HepG2 (cell line): ENCODE measurements at regions not wholly inside any gene's neighbourhood (a gene's known extent, or its start where the extent isn't known, plus 50 kb on each side); places are given as distances from the start of the nearest gene placed in this dataset.

Source experiments
- ATAC-seq: fragments of 200-7000 bp; cut with Tn5 transposase; 3 replicates; pipeline ENCODE4 v1.9.1; 2020; ENCODE audit warnings: mild to moderate bottlenecking, moderate library complexity
- BruUV-seq: library from RNA; stranded (reverse); fragments of 400-500 nt; replicated peaks from 2 replicates; lab custom pipeline; 2021; lab: Mats Ljungman, UMichigan
- CTCF ChIA-PET: fragments of 300-600 bp; formaldehyde crosslinking; extraction: SDS; loops from one replicate; lab custom pipeline; 2021; ENCODE audit warnings: low total read pairs, inconsistent platforms, low intra/inter-chr PET ratio; lab: Yijun Ruan, JAX
- POLR2A ChIA-PET: fragments of 350-600 bp; sonication (Branson Sonifier 250); formaldehyde crosslinking; loops from one replicate; lab custom pipeline; 2020; ENCODE audit warnings: antibody characterized with exemption, inconsistent platforms; lab: Yijun Ruan, JAX
- DNase-seq: peaks from one replicate; pipeline ENCODE4 v3.0.0-alpha.2; 2015; ENCODE audit warnings: low spot score
- FAIRE-seq: peaks from 3 replicates; lab custom pipeline; 2011; peaks lifted over from hg19 to GRCh38; lab: Jason Lieb, UNC
- H2AFZ ChIP-seq: one replicate; pipeline ENCODE4 v1.6.1; 2011; ENCODE audit warnings: low read length, inconsistent platforms
- H3K27ac ChIP-seq: fragments of 300-600 bp; 3 replicates; pipeline ENCODE4 v1.8.0; 2011; ENCODE audit warnings: mixed run types, mild to moderate bottlenecking, mixed read lengths, low read length, inconsistent platforms; ENCODE audit not compliant: insufficient read depth; ENCODE audit errors: extremely low read length
- H3K27me3 ChIP-seq, 2 experiments: fragments of 200-600 bp in 1 of 2; 2 replicates in 1 of 2; 3 replicates in 1 of 2; pipeline versions ENCODE4 v1.6.0 to v1.8.0; 2011; ENCODE audit warnings: low read length in 2 of 2, mild to moderate bottlenecking in 2 of 2, moderate library complexity in 2 of 2, inconsistent platforms in 1 of 2; ENCODE audit not compliant: insufficient read depth in 2 of 2, control insufficient read depth in 1 of 2
- H3K36me3 ChIP-seq, 2 experiments: fragments of 200-600 bp in 1 of 2; replicated peaks in 1 of 2; 2 replicates in 1 of 2; 3 replicates in 1 of 2; pipeline versions ENCODE4 v1.5.1 to v1.8.0; 2011; ENCODE audit warnings: low read length in 2 of 2, inconsistent platforms in 1 of 2; ENCODE audit not compliant: insufficient read depth in 2 of 2, control insufficient read depth in 1 of 2
- H3K4me1 ChIP-seq: 2 replicates; pipeline ENCODE4 v1.5.1; 2012; ENCODE audit warnings: low read length, inconsistent platforms; ENCODE audit not compliant: insufficient read depth
- H3K4me2 ChIP-seq: 2 replicates; pipeline ENCODE4 v1.6.0; 2011; ENCODE audit warnings: low read depth, low read length, inconsistent platforms
- H3K4me3 ChIP-seq, 3 experiments: fragments of 200-600 bp in 1 of 3; sonication (generic), shearing (Covaris generic) in 1 of 3; replicated peaks in 1 of 3; 2 replicates each; pipeline ENCODE4 v1.5.1; 2011 to 2016; ENCODE audit warnings: low read length in 3 of 3, inconsistent platforms in 2 of 3, low read depth in 2 of 3, mild to moderate bottlenecking in 2 of 3, control low read depth in 1 of 3, mixed read lengths in 1 of 3; ENCODE audit not compliant: insufficient read depth in 1 of 3
- H3K79me2 ChIP-seq: one replicate; pipeline ENCODE4 v1.6.1; 2011; ENCODE audit warnings: low read length, inconsistent platforms; ENCODE audit not compliant: insufficient read depth
- H3K9ac ChIP-seq: 2 replicates; pipeline ENCODE4 v1.6.0; 2011; ENCODE audit warnings: mild to moderate bottlenecking, low read depth, low read length, inconsistent platforms; ENCODE audit not compliant: insufficient read depth
- H3K9me3 ChIP-seq: 2 replicates; pipeline ENCODE4 v1.5.1; 2012; ENCODE audit warnings: mild to moderate bottlenecking, low read length
- H4K20me1 ChIP-seq: 2 replicates; pipeline ENCODE4 v1.6.0; 2011; ENCODE audit warnings: inconsistent platforms, mild to moderate bottlenecking, low read length, moderate library complexity; ENCODE audit not compliant: insufficient read depth
- ARNT2 ChIP-seq: sonication (generic); formaldehyde crosslinking; IDR thresholded peaks from 2 replicates; pipeline ENCODE4 v1.8.0; 2022; ENCODE audit warnings: mild to moderate bottlenecking, low read depth, missing genetic modification reagents, moderate library complexity
- CREB1 ChIP-seq, 2 experiments: fragments of 450-650 bp in 1 of 2; IDR thresholded peaks; 2 replicates each; pipeline ENCODE4 v1.6.1; 2016 to 2017; ENCODE audit warnings: control low read depth in 1 of 2, mild to moderate bottlenecking in 1 of 2, missing compliant biosample characterization in 1 of 2, missing genetic modification characterization in 1 of 2
- ETV6 ChIP-seq: sonication (generic); formaldehyde crosslinking; conservative IDR thresholded peaks from 2 replicates; pipeline ENCODE4 v1.4.0; 2020; ENCODE audit warnings: missing genetic modification reagents
- HOXA7 ChIP-seq: sonication (generic); formaldehyde crosslinking; IDR thresholded peaks from 2 replicates; pipeline ENCODE4 v1.8.1; 2022; ENCODE audit warnings: mild to moderate bottlenecking, missing genetic modification reagents, moderate library complexity
- MYC ChIP-seq: sonication (generic); formaldehyde crosslinking; IDR thresholded peaks from 2 replicates; pipeline ENCODE4 v1.9.0; 2021; ENCODE audit warnings: missing genetic modification reagents, borderline replicate concordance
- NPAS2 ChIP-seq: sonication (generic); formaldehyde crosslinking; IDR thresholded peaks from 2 replicates; pipeline ENCODE4 v1.8.0; 2022; ENCODE audit warnings: mild to moderate bottlenecking, missing genetic modification reagents, borderline replicate concordance
- RBM39 ChIP-seq: fragments of 200-400 bp; formaldehyde crosslinking; IDR thresholded peaks from one replicate; pipeline ENCODE4 v1.6.1; 2018; ENCODE audit warnings: antibody characterized with exemption, mild to moderate bottlenecking, low read depth, low read length; ENCODE audit not compliant: poor library complexity, severe bottlenecking
- TARDBP ChIP-seq: sonication (generic); formaldehyde crosslinking; IDR thresholded peaks from 2 replicates; pipeline ENCODE4 v1.8.0; 2022; ENCODE audit warnings: mild to moderate bottlenecking, missing genetic modification reagents
- ZNF12 ChIP-seq: sonication (generic); formaldehyde crosslinking; IDR thresholded peaks from 2 replicates; pipeline ENCODE4 v1.5.0; 2020; ENCODE audit warnings: missing genetic modification reagents
- ZNF136 ChIP-seq: sonication (generic); formaldehyde crosslinking; IDR thresholded peaks from 2 replicates; pipeline ENCODE4 v1.8.1; 2022; ENCODE audit warnings: low read depth, mild to moderate bottlenecking, moderate library complexity, missing genetic modification reagents
- ZNF512B ChIP-seq: sonication (generic); formaldehyde crosslinking; IDR thresholded peaks from 2 replicates; pipeline ENCODE4 v1.5.1; 2020; ENCODE audit warnings: missing genetic modification reagents, mild to moderate bottlenecking, borderline replicate concordance
- ZNF563 ChIP-seq: sonication (generic); formaldehyde crosslinking; IDR thresholded peaks from 2 replicates; pipeline ENCODE4 v1.8.0; 2022; ENCODE audit warnings: mild to moderate bottlenecking, moderate library complexity, missing genetic modification reagents
- ZNF816 ChIP-seq: sonication (generic); formaldehyde crosslinking; IDR thresholded peaks from 2 replicates; pipeline ENCODE4 v1.8.0; 2022; ENCODE audit warnings: missing genetic modification reagents, mild to moderate bottlenecking, borderline replicate concordance
- ZSCAN29 ChIP-seq: sonication (generic); formaldehyde crosslinking; conservative IDR thresholded peaks from 2 replicates; pipeline ENCODE4 v1.4.0; 2020; ENCODE audit warnings: mild to moderate bottlenecking, missing genetic modification reagents
- WGBS: methylation state at CpG from one replicate; pipeline ENCODE4 v1.1.6; 2017; ENCODE audit warnings: low lambda C conversion rate; 5-methylcytosine and 5-hydroxymethylcytosine counted together
- in situ Hi-C: cut with HindIII; loops from 2 replicates; pipeline ENCODE4 v1.10.0; 2017; ENCODE audit warnings: low pct_unique_long_range_greater_than_20kb; ENCODE audit not compliant: extremely low pct_ligation_motif_present
- intact Hi-C: fragments of 100-400 bp; cut with micrococcal nuclease; formaldehyde crosslinking; loops from one replicate; pipeline ENCODE4 v1.10.0; 2022; ENCODE audit not compliant: unreplicated experiment

DNA sequence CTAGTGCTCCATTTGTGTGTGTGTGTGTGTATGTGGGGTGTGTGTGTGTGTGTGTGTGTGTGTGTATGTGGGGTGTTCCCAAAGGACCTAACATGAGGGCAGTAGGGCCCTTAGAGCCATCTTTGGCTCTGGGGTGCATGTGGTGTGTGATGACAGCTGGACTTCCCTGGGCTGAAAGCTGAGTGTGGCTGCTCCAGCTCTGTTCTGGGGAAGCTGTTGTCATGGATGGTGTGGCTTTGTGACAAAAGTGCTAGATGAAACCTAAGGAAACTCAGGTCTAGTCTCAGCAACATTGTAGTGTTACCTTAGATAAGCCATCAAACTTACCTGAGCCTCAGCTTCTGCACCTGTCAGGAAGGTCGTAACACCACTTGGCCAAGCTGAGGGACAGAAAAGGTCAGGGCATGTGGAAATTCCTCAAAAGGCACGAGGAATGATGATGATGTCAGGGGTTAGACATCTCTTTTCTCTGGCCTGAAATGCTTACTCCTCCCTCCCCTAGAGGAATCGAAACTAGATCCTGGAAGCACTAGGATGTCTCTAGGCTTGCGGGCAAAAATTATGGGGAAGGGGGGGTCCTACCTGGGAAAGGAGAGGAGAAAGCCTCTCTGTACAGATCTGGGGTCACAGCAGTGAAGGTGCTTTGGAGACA lies 115.4 kb downstream of the RPS24 start:
- in situ Hi-C loops (no loop called here), intact Hi-C loops (no loop called here)
- Histone ChIP-seq H3K4me1 (no peaks in the 10 kb centered on the region), H3K4me3 (no peak overlapping the region), H3K27me3 (peaks cover 0 to 1% of the 10 kb centered on the region in 2 experiments; a peak in 2 of 5 replicates), H3K9ac (no peak overlapping the region), H3K36me3 (no peaks in the 10 kb centered on the region), H3K27ac (no peak overlapping the region), H2AFZ (no peak overlapping the region), H3K4me2 (no peak overlapping the region), H4K20me1 (no peaks in the 10 kb centered on the region), H3K9me3 (no peaks in the 10 kb centered on the region), H3K79me2 (no peaks in the 10 kb centered on the region)
- WGBS = 8% methylated on average over 4 of the region's 4 CpGs
- BruUV-seq = no TSS peak
- no peak for ATAC-seq
- CTCF ChIA-PET = no interaction called here
- POLR2A ChIA-PET = no interaction called here
- no peak for FAIRE-seq
- no peak for TF ChIP-seq NPAS2
- no peak for TF ChIP-seq ZSCAN29
- TF ChIP-seq HOXA7 = no peak
- TF ChIP-seq CREB1 (IDR thresholded peaks at IDR 0.05) = no peak
- no peak for TF ChIP-seq CREB1 (CRISPR knock-in tag; IDR thresholded peaks at IDR 0.05)
- TF ChIP-seq ZNF512B (CRISPR knock-in tag) = no peak
- TF ChIP-seq ZNF816 = no peak
- no peak for TF ChIP-seq RBM39
- TF ChIP-seq MYC (CRISPR knock-in tag) = no peak
- no peak for TF ChIP-seq ETV6
- no peak for TF ChIP-seq ARNT2 (CRISPR knock-in tag)
- no peak for TF ChIP-seq ZNF563 (CRISPR knock-in tag)
- TF ChIP-seq ZNF136 (CRISPR knock-in tag) = no peak
- TF ChIP-seq ZNF12 = no peak
- no peak for TF ChIP-seq TARDBP (CRISPR knock-in tag)
- no peak for DNase-seq
